PC-9 (cell line): ENCODE measurements at regions not wholly inside any gene's neighbourhood (a gene's known extent, or its start where the extent isn't known, plus 50 kb on each side); places are given as distances from the start of the nearest gene placed in this dataset.

ENCODE experiments used
- BruUV-seq: library from RNA; stranded (reverse); fragments of 400-500 nt; replicated peaks from 2 replicates; lab custom pipeline; 2021; lab: Mats Ljungman, UMichigan
- CTCF ChIA-PET: fragments of 300-600 bp; sonication (Branson Sonifier 250); formaldehyde crosslinking; loops from one replicate; lab custom pipeline; 2022; ENCODE audit warnings: antibody characterized with exemption; lab: Charles Lee
- POLR2A ChIA-PET: fragments of 300-600 bp; sonication (Branson Sonifier 250); formaldehyde crosslinking; loops from one replicate; lab custom pipeline; 2022; ENCODE audit warnings: antibody characterized with exemption; ENCODE audit not compliant: unreplicated experiment; lab: Charles Lee
- DNase-seq, 2 experiments: peaks; one replicate each; pipeline versions ENCODE4 v3.0.0 to v3.0.0-alpha.2; 2015 to 2022; ENCODE audit warnings: mixed read lengths in 1 of 2
- H2AFZ ChIP-seq: fragments of 200-600 bp; sonication (generic); 2 replicates; pipeline ENCODE4 v1.8.1; 2017; ENCODE audit warnings: antibody characterized with exemption
- H3F3A ChIP-seq: fragments of 200-600 bp; sonication (generic); 2 replicates; pipeline ENCODE4 v1.8.1; 2017; ENCODE audit warnings: antibody characterized with exemption, mild to moderate bottlenecking, low read depth; ENCODE audit not compliant: insufficient read depth
- H3K27ac ChIP-seq: fragments of 200-600 bp; sonication (generic); 2 replicates; pipeline ENCODE4 v1.6.1; 2016; ENCODE audit warnings: mixed run types
- H3K27me3 ChIP-seq: fragments of 200-600 bp; sonication (generic); 2 replicates; pipeline ENCODE4 v1.6.1; 2016; ENCODE audit warnings: low read depth, mixed run types; ENCODE audit not compliant: insufficient read depth
- H3K36me3 ChIP-seq: fragments of 200-600 bp; sonication (generic); 2 replicates; pipeline ENCODE4 v1.6.1; 2016; ENCODE audit warnings: low read depth, mixed run types
- H3K4me1 ChIP-seq: fragments of 200-600 bp; sonication (generic); replicated peaks from 2 replicates; pipeline ENCODE4 v1.6.1; 2016; ENCODE audit warnings: mixed run types; ENCODE audit not compliant: insufficient read depth
- H3K4me2 ChIP-seq: fragments of 200-600 bp; sonication (generic); 2 replicates; pipeline ENCODE4 v1.6.1; 2017; ENCODE audit warnings: mixed run types
- H3K4me3 ChIP-seq: fragments of 200-600 bp; sonication (generic); 2 replicates; pipeline ENCODE4 v1.6.1; 2016; ENCODE audit warnings: mixed run types
- H3K79me2 ChIP-seq: fragments of 200-600 bp; sonication (generic); 2 replicates; pipeline ENCODE4 v1.6.1; 2017; ENCODE audit warnings: low read depth, mixed run types
- H3K9me2 ChIP-seq: fragments of 200-600 bp; sonication (generic); 2 replicates; pipeline ENCODE4 v1.8.1; 2017; ENCODE audit warnings: mild to moderate bottlenecking; ENCODE audit not compliant: insufficient read depth
- H3K9me3 ChIP-seq: fragments of 200-600 bp; sonication (generic); 2 replicates; pipeline ENCODE4 v1.8.1; 2016; ENCODE audit warnings: low read depth; ENCODE audit not compliant: insufficient read depth
- H4K20me1 ChIP-seq: fragments of 200-600 bp; sonication (generic); 2 replicates; pipeline ENCODE4 v1.8.1; 2017; ENCODE audit not compliant: insufficient read depth
- CTCF ChIP-seq: fragments of 200-600 bp; sonication (generic); conservative IDR thresholded peaks from 2 replicates; pipeline ENCODE4 v1.6.1; 2017; ENCODE audit warnings: mixed run types, antibody characterized with exemption, mild to moderate bottlenecking, moderate library complexity
- EZH2 ChIP-seq: fragments of 200-600 bp; sonication (generic); IDR thresholded peaks from 2 replicates; pipeline ENCODE4 v1.8.0; 2017; ENCODE audit warnings: antibody characterized with exemption, low read depth
- intact Hi-C: fragments of 100-400 bp; cut with micrococcal nuclease; formaldehyde crosslinking; loops from one replicate; pipeline ENCODE4 v1.10.0; 2022; ENCODE audit not compliant: unreplicated experiment

- ChIA-PET POLR2A (no interaction called here), CTCF (no interaction called here)
- H3K27me3 ChIP-seq = no peaks in the 10 kb centered on the region
- no peak overlapping the region for H3K27ac ChIP-seq
- no peaks in the 10 kb centered on the region for H3K4me1 ChIP-seq
- H4K20me1 ChIP-seq = no peaks in the 10 kb centered on the region
- intact Hi-C loops = no loop called here
- no peaks in the 10 kb centered on the region for H3K9me2 ChIP-seq
- H3K36me3 ChIP-seq = no peaks in the 10 kb centered on the region
- BruUV-seq = no TSS peak
- H3F3A ChIP-seq = no peaks in the 10 kb centered on the region
- no peaks in the 10 kb centered on the region for H3K79me2 ChIP-seq
- H3K4me3 ChIP-seq = no peak overlapping the region
- no peak for TF ChIP-seq CTCF
- TF ChIP-seq EZH2 = no peak
- no peak overlapping the region for H2AFZ ChIP-seq
- DNase-seq = no peak
- no peaks in the 10 kb centered on the region for H3K9me3 ChIP-seq
- no peak overlapping the region for H3K4me2 ChIP-seq
These were observed 1633.7 kb upstream of the CELF4 start for GRCh38 chr18:39199231-39199855.

GRCh38 chr18:39198376-39198775 lies 1632.8 kb upstream of the CELF4 start:
- CTCF ChIA-PET = no interaction called here
- Histone ChIP-seq H4K20me1 (no peaks in the 10 kb centered on the region), H3K79me2 (no peaks in the 10 kb centered on the region), H3K9me2 (no peaks in the 10 kb centered on the region), H3K9me3 (no peaks in the 10 kb centered on the region), H3K4me3 (no peak overlapping the region), H3K27ac (no peak overlapping the region), H3K36me3 (no peaks in the 10 kb centered on the region), H3F3A (no peaks in the 10 kb centered on the region), H2AFZ (no peak overlapping the region), H3K4me1 (no peaks in the 10 kb centered on the region), H3K27me3 (no peaks in the 10 kb centered on the region), H3K4me2 (no peak overlapping the region)
- DNase-seq = peak in 1 of 2 experiments; percentile 10
- BruUV-seq = no TSS peak
- intact Hi-C loops = no loop called here
- POLR2A ChIA-PET = interaction anchor here (0.7 kb wide), 1 partner anchor 51 kb away, joined by 3 read pairs; no protein-coding TSS in a partner anchor
- TF ChIP-seq CTCF = no peak
- no peak for TF ChIP-seq EZH2

GRCh38 chr18:39191931-39192330 lies 1626.3 kb upstream of the CELF4 start:
- CTCF ChIA-PET = no interaction called here
- POLR2A ChIA-PET = no interaction called here
- no TSS peak for BruUV-seq
- Histone ChIP-seq H2AFZ (no peak overlapping the region), H3K27me3 (no peaks in the 10 kb centered on the region), H3K4me2 (no peak overlapping the region), H3K4me3 (no peak overlapping the region), H3F3A (no peaks in the 10 kb centered on the region), H3K9me2 (no peaks in the 10 kb centered on the region), H4K20me1 (no peaks in the 10 kb centered on the region), H3K9me3 (no peaks in the 10 kb centered on the region), H3K27ac (no peak overlapping the region), H3K36me3 (no peaks in the 10 kb centered on the region), H3K4me1 (no peaks in the 10 kb centered on the region), H3K79me2 (no peaks in the 10 kb centered on the region)
- DNase-seq = no peak
- intact Hi-C loops = no loop called here
- TF ChIP-seq CTCF (no peak), EZH2 (no peak)
